ENCODE measurements at regions not wholly inside any gene's neighbourhood (a gene's known extent, or its start where the extent isn't known, plus 50 kb on each side); places are given as distances from the start of the nearest gene placed in this dataset.

DNA sequence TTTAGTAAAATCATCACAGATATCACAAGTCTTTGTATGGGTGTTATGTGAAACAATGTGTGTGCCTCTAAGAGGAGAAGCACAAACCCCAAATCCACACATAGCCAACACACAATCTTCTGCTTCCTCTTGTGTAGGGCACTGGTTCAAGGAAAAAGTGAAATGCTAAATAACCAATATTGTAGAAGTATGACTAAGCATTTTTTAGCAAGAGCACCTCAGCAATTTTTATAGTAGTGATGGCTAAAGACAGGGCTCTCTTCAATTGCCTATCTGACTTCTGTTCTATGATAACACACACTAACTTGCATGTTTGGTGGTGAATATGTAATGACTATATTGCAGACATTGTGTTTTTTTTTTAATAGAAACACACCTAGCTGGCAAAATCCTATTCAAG lies 997.9 kb upstream of the ALCAM start:
- TF ChIP-seq POLR2A (IDR thresholded peaks at IDR 0.05; ENCODE audit: low read length) (no peak), GATA1 (IDR thresholded peaks at IDR 0.05; ENCODE audit: low read depth, low read length) (no peak)
